Nephron (organoid): ENCODE measurements at regions not wholly inside any gene's neighbourhood (a gene's known extent, or its start where the extent isn't known, plus 50 kb on each side); places are given as distances from the start of the nearest gene placed in this dataset.

ENCODE experiments used
- H3K27ac Mint-ChIP-seq, 3 experiments: 2 replicates each; pipeline ENCODE4 v1.8.0; 2020; ENCODE audit warnings: mixed read lengths in 3 of 3, mild to moderate bottlenecking in 2 of 3, moderate library complexity in 1 of 3
- H3K27me3 Mint-ChIP-seq: 2 replicates; pipeline ENCODE4 v1.8.0; 2021; ENCODE audit warnings: low read depth, mild to moderate bottlenecking, moderate library complexity, mixed read lengths
- H3K36me3 Mint-ChIP-seq: 2 replicates; pipeline ENCODE4 v1.8.0; 2020; ENCODE audit warnings: low read depth, mixed read lengths
- H3K4me1 Mint-ChIP-seq: 2 replicates; pipeline ENCODE4 v1.8.0; 2020; ENCODE audit warnings: mixed read lengths
- H3K4me3 Mint-ChIP-seq, 3 experiments: 2 replicates each; pipeline ENCODE4 v1.8.0; 2020; ENCODE audit warnings: mild to moderate bottlenecking in 3 of 3, mixed read lengths in 3 of 3, moderate library complexity in 2 of 3
- H3K9me3 Mint-ChIP-seq: 2 replicates; pipeline ENCODE4 v1.8.0; 2020; ENCODE audit warnings: mixed read lengths
- TF ChIP-seq, protein P1 (sequence below), 3 experiments: fragments of 200-600 bp; sonication (generic); IDR thresholded peaks; one replicate each; pipeline ENCODE4 v1.5.0; 2021; ENCODE audit warnings: antibody characterized with exemption in 3 of 3; ENCODE audit not compliant: unreplicated experiment in 3 of 3

DNA sequence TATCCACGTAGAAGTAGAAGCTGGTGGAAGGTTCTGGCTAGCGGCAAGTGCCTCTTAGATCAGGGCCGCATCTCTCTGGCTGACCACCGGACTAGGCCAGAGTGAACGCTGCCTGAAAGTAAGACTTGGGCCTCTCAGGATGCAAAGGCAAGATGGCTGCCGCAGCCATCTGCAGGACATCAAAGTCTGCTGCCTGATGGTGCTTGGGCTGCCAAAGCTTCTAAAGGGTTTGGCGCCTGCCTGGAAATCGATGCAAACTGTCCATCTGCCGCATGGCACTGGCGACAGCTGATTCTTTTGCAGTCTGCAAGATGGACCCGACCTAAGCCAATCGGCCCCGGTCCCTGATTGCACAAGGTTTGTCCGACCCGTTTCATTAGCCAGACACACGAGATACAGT, 196.7 kb upstream of the TBC1D5 start:
- TF ChIP-seq, protein P1, sequence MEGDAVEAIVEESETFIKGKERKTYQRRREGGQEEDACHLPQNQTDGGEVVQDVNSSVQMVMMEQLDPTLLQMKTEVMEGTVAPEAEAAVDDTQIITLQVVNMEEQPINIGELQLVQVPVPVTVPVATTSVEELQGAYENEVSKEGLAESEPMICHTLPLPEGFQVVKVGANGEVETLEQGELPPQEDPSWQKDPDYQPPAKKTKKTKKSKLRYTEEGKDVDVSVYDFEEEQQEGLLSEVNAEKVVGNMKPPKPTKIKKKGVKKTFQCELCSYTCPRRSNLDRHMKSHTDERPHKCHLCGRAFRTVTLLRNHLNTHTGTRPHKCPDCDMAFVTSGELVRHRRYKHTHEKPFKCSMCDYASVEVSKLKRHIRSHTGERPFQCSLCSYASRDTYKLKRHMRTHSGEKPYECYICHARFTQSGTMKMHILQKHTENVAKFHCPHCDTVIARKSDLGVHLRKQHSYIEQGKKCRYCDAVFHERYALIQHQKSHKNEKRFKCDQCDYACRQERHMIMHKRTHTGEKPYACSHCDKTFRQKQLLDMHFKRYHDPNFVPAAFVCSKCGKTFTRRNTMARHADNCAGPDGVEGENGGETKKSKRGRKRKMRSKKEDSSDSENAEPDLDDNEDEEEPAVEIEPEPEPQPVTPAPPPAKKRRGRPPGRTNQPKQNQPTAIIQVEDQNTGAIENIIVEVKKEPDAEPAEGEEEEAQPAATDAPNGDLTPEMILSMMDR (IDR thresholded peaks at IDR 0.05; ENCODE audit: unreplicated experiment in 3 of 3) = no peak
- H3K4me3 Mint-ChIP-seq = no peak overlapping the region
- no peaks in the 10 kb centered on the region for H3K27me3 Mint-ChIP-seq
- H3K27ac Mint-ChIP-seq = no peak overlapping the region
- no peaks in the 10 kb centered on the region for H3K36me3 Mint-ChIP-seq
- H3K9me3 Mint-ChIP-seq = no peaks in the 10 kb centered on the region
- peaks cover 21% of the 10 kb centered on the region for H3K4me1 Mint-ChIP-seq

DNA sequence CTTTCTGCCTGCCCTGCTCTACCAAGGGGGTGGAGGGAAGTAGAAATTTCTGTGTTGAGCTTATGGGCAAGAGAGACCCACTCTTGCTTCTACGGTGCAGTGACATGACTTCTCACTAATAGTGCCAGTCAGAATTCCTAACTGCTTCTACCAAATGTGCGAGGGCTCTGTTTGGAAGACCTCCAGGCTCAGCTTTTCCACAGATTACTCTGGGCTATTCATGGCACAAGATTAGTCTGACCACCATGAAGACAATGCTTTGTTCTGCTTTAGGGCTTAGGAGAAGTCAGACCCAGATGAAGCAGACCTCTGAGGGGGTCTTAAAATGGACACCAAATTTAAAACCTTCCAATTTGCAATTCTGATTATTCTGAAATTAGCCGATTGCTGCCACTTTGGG, 195.9 kb upstream of the TBC1D5 start:
- Mint-ChIP-seq H3K4me3 (no peak overlapping the region), H3K36me3 (no peaks in the 10 kb centered on the region), H3K27me3 (no peaks in the 10 kb centered on the region), H3K9me3 (no peaks in the 10 kb centered on the region), H3K27ac (no peak overlapping the region), H3K4me1 (peaks cover 17% of the 10 kb centered on the region)
- TF ChIP-seq, protein P1 (IDR thresholded peaks at IDR 0.05; ENCODE audit: unreplicated experiment in 3 of 3) = no peak

DNA sequence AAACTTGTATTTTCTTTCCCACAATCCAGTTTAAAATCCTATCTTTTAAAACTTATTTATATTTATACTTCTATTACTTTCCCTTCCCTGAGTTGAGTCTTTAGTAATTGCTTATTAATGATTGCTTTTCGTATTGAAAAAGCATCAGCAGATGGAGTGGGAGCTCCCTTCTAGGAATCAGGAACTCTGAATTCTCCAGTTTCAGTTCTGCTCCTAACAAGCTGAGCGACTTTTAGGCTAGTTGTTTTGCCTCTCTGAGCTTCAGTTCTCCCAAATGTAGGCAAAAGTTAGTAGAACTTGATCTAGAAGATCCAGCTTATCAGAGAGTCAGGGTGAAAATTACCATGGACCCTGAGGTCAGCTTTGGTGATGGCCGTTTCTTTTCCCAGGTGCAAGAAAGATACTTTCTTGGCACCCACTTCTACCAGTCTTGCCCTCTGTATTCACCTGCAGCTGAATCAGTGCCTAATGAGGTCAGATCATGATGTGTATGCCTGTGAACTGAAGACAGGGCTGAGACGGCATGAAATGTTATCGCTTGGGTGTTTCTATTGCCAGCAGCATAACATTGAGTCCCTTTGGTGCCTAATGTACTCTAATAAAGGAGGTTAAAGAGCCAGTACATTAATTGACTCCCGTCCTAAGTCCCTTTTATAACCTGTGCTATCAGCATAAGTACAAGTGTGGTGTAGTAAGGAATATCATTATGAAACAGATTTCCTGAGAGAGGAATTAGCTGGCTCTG, 194.5 kb upstream of the TBC1D5 start:
- Mint-ChIP-seq H3K27me3 (no peaks in the 10 kb centered on the region), H3K36me3 (no peaks in the 10 kb centered on the region), H3K27ac (no peak overlapping the region), H3K4me1 (peaks cover 15% of the 10 kb centered on the region), H3K9me3 (no peaks in the 10 kb centered on the region), H3K4me3 (no peak overlapping the region)
- TF ChIP-seq, protein P1 (IDR thresholded peaks at IDR 0.05; ENCODE audit: unreplicated experiment in 3 of 3) = no peak

DNA sequence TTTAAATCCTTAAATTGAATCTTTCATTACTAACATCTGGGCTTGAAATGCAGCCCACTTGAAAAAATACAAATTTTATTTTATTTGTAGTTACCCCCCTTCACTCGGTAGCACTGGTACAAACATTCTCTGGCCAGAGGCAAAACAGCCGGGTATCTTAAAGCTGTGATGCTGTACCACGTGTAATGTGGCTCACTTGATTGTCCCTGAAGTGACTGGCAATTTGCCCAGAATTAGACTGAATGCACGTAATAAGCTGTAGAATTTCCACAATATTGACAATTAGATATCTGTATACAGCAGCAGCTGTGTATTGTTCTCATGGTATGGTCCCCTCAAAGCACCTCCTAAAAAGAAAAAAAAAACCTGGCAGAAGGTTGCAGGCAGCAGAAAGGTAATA, 192.8 kb upstream of the TBC1D5 start:
- H3K9me3 Mint-ChIP-seq = no peaks in the 10 kb centered on the region
- H3K27ac Mint-ChIP-seq = no peak overlapping the region
- no peak overlapping the region for H3K4me3 Mint-ChIP-seq
- H3K36me3 Mint-ChIP-seq = no peaks in the 10 kb centered on the region
- peaks cover 11% of the 10 kb centered on the region for H3K4me1 Mint-ChIP-seq
- H3K27me3 Mint-ChIP-seq = no peaks in the 10 kb centered on the region
- TF ChIP-seq, protein P1 (IDR thresholded peaks at IDR 0.05; ENCODE audit: unreplicated experiment in 3 of 3) = no peak

DNA sequence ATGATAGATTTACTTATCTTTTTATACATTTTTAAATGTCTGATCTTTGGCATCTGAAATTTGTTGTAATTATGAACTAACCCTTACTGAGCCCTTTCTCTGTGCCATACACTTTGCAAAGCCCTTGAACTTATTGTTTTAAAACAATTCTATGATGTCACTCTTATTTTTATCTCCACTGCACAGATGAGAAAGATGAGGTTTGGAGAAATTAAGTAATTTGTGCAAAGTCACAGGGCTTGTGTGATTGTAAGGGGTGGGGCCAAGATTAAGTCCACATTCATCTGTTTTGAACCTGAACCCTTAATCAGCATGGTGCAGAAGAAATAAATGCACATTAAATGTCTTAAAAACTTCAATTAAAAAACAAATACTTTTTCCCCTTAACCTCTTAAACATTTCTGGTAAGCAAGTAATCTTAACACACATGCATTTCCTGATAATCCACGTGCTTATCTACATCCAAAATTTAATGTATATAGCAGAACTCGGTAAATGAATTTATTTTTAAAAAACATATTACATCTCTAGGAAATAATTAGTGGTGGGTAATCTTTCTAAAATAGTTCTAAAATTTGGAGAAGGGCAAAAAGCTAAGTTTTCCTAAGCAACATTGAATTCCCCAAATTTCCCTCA, 189.8 kb upstream of the TBC1D5 start:
- H3K4me1 Mint-ChIP-seq = no peaks in the 10 kb centered on the region
- H3K9me3 Mint-ChIP-seq = no peaks in the 10 kb centered on the region
- TF ChIP-seq, protein P1 (IDR thresholded peaks at IDR 0.05; ENCODE audit: unreplicated experiment in 3 of 3) = no peak
- H3K36me3 Mint-ChIP-seq = no peaks in the 10 kb centered on the region
- peaks cover 7% of the 10 kb centered on the region for H3K27me3 Mint-ChIP-seq
- H3K27ac Mint-ChIP-seq = no peak overlapping the region
- H3K4me3 Mint-ChIP-seq = no peak overlapping the region

DNA sequence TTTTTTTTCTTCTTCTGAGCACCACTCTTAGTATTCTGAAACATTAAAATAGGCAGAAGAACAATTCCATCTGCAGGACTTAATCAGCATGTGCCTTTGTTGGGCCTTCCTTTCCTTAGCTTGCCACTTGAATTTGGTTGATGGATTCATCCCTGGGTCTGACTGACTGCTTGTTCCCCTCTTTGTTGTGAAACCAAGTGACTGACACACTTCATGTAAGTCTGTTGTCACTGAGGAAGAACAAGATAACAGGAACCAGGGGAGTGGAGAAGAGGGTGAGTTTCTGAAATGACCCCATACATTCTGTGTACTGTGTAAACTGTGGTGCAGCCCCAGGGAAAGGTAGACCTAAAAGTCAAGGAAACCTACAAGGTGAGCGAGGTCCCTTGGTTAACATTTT, 188.7 kb upstream of the TBC1D5 start:
- Mint-ChIP-seq H3K27ac (no peak overlapping the region), H3K27me3 (peaks cover 7% of the 10 kb centered on the region), H3K9me3 (no peaks in the 10 kb centered on the region), H3K36me3 (no peaks in the 10 kb centered on the region), H3K4me1 (no peaks in the 10 kb centered on the region), H3K4me3 (no peak overlapping the region)
- TF ChIP-seq, protein P1 (IDR thresholded peaks at IDR 0.05; ENCODE audit: unreplicated experiment in 3 of 3) = no peak
